CD4-positive, alpha-beta T cell treated with Interleukin-21 for 1 hour (primary cell): ENCODE measurements at regions not wholly inside any gene's neighbourhood (a gene's known extent, or its start where the extent isn't known, plus 50 kb on each side); places are given as distances from the start of the nearest gene placed in this dataset.

Source experiments
- DNase-seq: peaks from one replicate; pipeline ENCODE4 v3.0.0-alpha.2; 2020

- no peak for DNase-seq
These were observed 193.4 kb upstream of the GSE1 start for GRCh38 chr16:85419503-85420408.

- DNase-seq: peak; percentile 73
These were observed 192.4 kb upstream of the GSE1 start for GRCh38 chr16:85420501-85421337.

DNA sequence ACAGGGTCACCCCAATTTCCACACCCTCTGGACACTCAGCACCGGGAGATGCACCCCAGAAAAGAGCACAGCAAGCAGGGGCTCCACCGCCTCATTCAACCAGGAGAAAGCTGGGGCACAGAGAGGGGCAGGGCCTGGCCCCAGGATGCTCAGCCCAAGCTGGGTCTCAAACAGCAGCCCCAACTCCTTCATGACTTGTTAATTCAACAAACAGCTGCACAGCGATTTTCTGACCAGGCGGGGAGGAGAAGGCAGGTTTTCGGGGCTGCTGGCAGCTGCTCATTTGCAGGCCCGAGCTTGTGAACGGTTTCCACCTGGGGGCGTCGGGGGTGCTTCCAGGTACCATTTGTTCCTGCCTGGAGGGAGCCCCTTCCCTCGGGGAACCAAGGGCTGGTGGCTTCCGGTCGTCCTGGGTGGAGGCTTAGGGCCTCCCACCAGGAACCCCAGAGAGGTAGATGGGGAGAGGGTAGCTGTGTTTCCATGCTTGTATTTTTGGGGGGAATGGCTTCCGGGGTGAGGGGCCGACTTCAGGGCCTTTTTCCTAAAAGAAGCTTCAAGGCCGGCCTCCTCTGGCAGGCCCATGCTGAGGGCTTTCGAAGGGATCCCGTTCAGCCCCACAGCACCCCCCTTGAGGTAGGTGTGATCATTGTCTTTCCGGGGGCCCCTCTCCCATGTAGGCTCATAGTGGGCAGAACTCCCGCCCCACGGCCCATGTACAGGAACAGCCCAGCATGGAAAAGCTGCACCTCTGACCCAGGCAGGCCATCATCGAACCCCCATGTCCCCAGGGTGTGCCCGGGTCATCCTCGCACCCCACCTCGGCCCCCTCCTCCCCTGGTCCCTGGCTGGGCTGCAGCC, 191.6 kb upstream of the GSE1 start:
- no peak for DNase-seq

DNA sequence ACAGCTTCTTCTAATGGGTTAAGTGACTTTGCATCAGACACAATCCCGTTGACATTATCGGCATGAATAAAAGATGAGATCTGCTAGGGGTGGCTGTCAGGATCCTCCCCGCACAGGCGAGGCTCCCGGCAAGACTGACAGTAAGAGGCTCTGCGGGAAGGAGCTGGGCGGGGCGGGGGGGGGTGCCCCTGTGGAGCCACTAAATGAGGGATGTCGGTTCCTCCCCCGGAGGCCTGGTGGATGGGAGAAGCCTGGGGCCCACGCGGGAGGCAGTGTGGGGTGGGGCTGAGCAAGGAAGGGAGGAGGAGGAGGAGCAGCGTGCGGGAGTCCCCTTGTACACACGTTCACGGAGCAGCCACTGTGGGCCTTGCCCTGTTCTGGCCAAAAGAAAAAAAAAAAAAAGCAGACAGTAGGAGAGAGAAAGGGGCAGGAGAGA, 190.9 kb upstream of the GSE1 start:
- DNase-seq: no peak

DNA sequence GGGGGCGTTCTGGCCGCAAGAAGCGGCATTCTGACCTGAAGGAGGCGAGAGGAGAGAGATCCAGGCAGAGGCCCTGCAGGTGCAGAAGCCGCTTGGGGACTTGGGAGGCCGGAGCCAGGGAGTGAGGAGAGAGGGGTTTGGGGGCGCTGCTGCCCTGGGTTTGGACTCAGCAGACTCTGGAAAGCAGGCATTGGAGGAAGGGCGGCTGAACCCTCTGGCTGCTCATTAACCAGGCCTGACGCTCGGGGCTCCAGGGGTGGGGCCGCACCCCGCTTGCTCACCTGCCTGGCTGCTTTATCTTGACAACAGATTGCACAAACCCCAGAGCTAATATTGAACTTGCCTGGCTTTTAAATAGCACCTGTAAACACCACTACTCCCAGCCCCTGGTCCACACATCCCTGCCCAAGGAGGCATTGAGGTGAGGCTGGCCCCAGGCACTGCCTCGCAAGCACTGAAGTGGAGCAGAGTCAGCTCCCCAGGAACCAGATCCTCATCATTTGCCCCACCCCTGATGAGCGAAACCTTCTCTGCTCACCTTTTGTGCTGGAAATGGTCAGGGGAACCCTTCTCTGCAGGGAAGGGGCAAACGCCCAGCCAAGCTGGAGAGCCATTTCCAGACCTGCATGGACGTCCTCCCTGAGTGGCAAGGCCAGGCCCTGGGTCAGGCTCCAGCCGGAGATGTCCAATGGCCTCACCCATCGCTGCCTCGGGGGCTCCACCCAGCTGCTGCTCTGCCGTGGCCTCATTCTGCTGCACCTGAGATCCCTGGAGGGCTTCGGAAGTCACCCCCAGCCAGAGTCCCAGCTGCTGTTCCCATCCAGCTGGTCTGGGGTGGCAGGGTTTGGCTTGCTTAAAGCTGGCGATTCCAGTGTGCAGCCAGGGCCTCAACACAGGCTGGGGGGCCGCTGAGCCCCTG, 190.2 kb upstream of the GSE1 start:
- DNase-seq: no peak

DNA sequence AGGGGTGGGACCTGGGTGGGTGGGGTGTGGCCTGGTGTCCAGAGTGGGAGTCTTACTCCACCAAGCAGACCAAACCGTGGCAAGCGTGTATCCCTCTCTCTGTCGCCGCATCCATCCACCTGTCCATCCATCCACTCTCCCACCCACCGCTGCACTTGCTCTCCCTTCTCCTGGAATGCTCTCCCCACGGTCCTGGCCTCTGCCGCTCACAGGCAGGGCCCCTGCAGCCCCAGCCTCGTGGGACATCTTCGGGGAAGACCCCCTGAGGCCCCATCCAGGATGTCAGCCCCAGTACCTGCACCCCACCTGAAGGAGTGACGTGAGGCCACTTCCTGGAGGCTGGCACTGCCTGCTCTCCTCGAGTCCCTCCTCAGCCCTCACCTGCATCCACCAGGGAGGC, 189.5 kb upstream of the GSE1 start:
- DNase-seq: no peak

DNA sequence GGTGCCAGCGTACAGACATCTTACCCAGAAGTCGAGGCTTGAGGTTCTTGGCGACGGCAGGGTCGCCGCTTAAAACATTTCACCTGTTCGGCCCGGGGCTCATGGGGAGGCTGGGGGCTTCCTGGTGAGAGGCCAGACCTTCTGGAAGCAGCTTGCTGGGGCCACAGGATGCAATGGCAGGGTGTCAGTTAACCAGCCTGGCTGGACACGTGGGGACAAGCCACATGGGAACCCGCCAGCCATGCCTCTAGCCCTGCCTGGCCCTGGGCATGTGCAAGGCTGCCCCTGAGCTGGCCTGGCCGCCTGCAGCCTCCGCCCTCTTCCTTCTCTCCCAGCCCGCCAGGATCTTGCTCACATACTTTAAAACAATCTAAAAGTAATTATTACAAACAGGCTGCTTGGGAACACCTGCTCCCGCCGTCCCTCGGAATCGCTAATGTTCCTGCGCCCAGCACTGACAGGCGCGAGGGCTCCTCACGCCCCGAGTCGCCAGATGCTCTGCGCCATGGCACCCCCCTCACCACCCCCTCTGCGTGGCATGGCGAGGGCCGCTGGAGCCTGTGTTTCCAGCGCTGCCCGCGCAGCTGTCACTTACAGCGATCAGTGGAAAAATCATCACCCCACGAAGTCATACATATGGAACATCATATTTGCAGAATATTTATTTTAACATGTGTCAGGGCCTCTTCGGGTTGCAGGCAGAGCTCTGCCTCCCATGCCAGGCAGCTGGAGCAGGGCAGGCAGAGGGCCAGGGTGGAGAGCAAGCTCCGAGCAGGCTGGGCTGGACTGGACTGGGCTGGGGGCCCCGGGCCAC, 188.7 kb upstream of the GSE1 start:
- DNase-seq: no peak

GRCh38 chr16:85425074-85425662, 188.0 kb upstream of the GSE1 start:
- DNase-seq: no peak

- DNase-seq: no peak
These were observed 186.3 kb upstream of the GSE1 start for GRCh38 chr16:85426806-85427205.

DNA sequence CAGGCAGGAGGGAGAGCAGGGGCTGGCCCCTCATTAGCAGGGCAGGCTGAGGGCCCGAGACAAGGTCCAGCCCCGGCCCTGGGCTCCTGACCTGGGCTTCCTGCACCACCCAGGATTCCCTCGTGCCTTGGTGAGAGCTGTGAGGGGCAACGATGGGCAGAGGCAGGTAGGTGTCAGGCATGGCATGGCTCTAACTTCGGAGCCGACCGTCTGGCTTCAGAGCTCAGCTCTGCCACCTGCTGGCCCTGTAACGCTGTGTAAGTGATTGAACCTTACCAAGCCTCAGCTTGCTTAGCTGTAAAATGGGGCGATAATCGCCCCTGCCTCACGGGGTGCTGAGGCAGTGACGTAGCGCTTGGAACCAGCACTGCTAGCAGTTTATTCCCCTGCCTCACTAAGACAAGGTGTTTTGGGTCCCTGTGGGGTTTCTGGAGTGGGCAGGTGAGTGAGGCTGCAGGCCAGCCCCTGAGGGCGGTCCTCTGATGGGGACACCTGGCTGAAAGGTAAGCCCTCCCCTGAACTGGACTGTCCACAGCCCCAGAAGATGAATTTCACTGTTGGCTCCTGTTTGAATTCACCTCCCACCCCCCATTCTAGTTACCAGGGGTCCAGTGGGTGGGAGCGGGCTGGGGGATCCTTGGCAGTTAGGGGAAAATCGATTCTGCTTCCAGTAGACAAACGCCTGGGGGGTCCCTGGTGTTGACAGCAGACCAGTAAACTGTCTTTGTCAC, 184.8 kb upstream of the GSE1 start:
- peak; percentile 51 for DNase-seq

DNA sequence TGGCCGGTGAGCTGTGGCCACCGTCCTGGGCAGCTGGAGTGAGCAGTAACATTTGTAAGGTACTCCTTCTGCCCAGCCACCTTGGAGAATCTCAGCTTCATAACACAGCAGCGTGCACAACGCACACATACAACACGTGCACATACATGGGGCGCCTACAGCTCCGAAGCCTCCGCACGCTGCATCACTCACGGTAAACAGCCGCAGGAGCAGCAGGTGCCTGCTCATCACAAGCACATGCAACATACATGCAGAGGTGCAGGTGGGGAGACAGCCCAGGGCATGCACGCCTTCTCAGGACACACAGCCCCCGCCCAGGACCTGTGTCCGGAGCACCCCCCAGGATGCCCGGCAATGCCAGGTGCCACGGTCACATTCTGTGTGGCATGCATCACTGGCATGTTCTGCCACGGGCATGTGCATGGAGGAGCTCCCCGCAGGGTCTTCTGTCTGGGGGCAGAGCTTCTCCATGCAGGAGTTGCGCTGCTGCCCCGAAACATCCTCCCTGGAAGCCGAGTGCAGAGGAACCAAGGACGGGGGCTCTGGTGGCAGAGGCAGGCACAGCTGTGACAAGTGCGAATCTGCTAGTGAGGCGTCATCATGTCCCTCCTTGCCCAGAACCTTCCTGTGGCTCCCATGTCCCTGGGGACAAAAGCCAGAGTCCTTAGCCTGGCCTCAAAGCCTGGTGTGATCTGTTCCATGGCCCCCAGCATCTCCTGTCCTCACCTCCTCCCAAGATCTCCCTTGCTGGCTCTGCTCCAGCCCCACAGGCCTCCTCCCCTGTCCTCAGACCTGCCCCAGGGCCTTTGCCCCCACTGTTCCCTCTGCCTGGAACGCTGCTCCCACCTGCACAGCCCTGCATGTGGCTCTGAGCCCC, 184.0 kb upstream of the GSE1 start:
- DNase-seq: no peak

GRCh38 chr16:85429776-85430522, 183.2 kb upstream of the GSE1 start:
- no peak for DNase-seq

DNA sequence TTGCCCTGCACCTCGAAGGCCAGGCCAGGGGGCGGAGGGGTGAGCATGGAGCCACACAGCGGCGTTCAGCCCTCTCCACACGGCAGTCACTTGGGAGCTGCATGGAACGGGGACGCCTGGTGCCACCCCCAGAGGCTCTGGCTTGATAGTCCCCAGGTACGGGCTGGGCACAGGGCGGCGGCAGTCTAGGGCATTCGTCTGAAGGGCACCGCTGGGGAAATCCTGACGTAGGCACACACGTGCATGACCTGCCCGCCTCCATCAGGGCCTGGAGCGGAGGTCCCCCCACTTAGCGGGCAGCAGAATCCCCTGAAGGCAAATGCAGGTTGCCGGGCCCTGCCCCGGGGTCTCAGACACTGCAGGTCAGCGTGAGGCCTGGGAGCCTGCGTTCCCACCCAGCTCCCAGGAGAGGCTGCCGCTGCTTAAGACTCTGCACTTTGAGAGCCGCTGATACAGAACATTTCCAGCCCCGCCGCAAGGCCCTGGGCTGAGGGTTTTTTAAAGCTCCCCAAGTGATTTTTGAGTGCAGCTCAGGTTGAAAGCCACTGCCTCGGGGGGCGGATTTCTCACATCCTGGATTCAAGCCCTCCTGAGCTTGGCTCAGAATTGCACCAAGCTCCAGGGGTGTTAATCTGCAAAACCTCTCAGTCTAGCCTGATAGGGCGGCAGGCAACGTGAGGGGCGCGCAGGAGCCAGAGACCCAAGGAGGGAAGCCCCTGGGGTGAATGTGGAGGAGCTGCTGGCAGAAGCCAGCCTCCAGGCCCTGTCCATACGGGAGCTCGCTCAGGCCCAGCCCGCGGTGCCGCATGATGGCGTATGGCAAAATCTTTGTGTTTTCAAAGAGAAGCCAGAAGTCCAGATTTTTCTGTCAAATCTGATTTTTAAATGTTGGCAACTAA, 182.3 kb upstream of the GSE1 start:
- no peak for DNase-seq

DNA sequence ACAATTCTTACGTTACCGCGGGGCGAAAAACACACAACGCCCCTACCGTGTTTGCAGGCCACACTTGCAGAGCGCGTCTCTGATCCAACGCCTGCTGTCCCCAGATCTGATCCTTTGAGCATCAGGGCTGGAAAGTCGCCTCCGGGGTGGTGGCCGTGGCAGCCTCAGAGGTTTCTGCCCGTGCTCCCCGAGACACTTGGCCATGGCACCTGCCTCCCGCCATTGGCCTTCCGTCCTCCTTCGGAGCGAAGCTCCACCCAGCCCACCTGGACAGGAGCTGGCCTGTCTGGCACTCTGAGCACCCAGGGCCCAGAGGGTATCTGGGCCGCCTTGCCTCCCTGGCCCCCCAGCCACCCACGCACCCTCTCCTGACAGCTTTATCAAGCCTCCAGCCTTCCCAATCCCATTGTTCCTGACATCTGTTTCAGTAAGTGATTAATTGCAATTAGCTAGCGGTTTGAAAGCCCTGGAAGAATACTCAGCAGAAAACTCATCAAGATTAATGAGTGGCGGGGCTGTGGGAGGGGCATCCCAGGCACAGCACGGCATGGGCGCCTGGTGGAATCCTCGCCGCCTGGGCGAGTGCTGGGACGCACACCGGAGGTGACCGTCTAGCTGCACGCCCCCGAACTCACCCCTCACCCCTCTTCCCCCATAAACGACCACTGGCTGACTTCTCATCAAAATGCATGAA, 181.5 kb upstream of the GSE1 start:
- no peak for DNase-seq

GRCh38 chr16:85432606-85433005, 180.5 kb upstream of the GSE1 start:
- no peak for DNase-seq

- DNase-seq: no peak
These were observed 179.6 kb upstream of the GSE1 start for GRCh38 chr16:85433477-85433876.
